Ishikawa (cell line): ENCODE measurements at regions not wholly inside any gene's neighbourhood (a gene's known extent, or its start where the extent isn't known, plus 50 kb on each side); places are given as distances from the start of the nearest gene placed in this dataset.

Experiments
- CEBPB ChIP-seq: IDR thresholded peaks from 2 replicates; pipeline ENCODE4 v1.6.1; 2012
- CREB1 ChIP-seq: IDR thresholded peaks from 2 replicates; pipeline ENCODE4 v1.6.1; 2012; ENCODE audit warnings: low read depth
- EP300 ChIP-seq: IDR thresholded peaks from 2 replicates; pipeline ENCODE4 v1.6.1; 2012; ENCODE audit warnings: borderline replicate concordance
- TAF1 ChIP-seq: IDR thresholded peaks from 2 replicates; pipeline ENCODE4 v1.6.1; 2012; ENCODE audit warnings: low read depth, mild to moderate bottlenecking
- TEAD4 ChIP-seq: IDR thresholded peaks from 2 replicates; pipeline ENCODE4 v1.6.1; 2012
- YY1 ChIP-seq: IDR thresholded peaks from 2 replicates; pipeline ENCODE4 v1.6.1; 2012; ENCODE audit warnings: low read depth
- ZBTB7A ChIP-seq: IDR thresholded peaks from 2 replicates; pipeline ENCODE4 v1.6.1; 2012; ENCODE audit warnings: low read depth
- TF ChIP-seq, protein P1 (sequence below): IDR thresholded peaks from 2 replicates; pipeline ENCODE4 v1.6.1; 2012; ENCODE audit warnings: low read depth, mild to moderate bottlenecking
- TF ChIP-seq, protein P2 (sequence below): IDR thresholded peaks from 2 replicates; pipeline ENCODE4 v1.6.1; 2012

DNA sequence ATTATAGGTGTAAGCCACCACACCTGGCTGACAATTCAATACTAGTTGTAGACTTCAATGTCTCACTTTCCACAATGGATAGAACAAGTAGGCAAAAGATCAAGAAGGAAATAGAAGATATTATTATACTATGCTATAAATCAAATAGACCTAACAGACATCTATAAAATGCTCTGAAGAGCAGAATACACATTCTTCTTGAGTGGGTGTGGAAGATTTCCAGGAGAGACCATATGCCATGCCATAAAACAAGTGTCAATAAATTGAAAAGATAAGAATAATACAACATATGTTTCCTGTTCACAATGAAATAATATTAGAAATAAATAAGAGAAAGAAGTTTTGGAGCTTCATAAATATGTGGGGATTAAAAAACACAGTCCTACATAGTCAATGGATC is 179.3 kb upstream of the AMOT start:
- TF ChIP-seq EP300 (no peak), CREB1 (no peak), TAF1 (no peak), CEBPB (no peak), TEAD4 (no peak), YY1 (no peak), ZBTB7A (no peak)
- TF ChIP-seq, protein P1, sequence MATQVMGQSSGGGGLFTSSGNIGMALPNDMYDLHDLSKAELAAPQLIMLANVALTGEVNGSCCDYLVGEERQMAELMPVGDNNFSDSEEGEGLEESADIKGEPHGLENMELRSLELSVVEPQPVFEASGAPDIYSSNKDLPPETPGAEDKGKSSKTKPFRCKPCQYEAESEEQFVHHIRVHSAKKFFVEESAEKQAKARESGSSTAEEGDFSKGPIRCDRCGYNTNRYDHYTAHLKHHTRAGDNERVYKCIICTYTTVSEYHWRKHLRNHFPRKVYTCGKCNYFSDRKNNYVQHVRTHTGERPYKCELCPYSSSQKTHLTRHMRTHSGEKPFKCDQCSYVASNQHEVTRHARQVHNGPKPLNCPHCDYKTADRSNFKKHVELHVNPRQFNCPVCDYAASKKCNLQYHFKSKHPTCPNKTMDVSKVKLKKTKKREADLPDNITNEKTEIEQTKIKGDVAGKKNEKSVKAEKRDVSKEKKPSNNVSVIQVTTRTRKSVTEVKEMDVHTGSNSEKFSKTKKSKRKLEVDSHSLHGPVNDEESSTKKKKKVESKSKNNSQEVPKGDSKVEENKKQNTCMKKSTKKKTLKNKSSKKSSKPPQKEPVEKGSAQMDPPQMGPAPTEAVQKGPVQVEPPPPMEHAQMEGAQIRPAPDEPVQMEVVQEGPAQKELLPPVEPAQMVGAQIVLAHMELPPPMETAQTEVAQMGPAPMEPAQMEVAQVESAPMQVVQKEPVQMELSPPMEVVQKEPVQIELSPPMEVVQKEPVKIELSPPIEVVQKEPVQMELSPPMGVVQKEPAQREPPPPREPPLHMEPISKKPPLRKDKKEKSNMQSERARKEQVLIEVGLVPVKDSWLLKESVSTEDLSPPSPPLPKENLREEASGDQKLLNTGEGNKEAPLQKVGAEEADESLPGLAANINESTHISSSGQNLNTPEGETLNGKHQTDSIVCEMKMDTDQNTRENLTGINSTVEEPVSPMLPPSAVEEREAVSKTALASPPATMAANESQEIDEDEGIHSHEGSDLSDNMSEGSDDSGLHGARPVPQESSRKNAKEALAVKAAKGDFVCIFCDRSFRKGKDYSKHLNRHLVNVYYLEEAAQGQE = no peak
- TF ChIP-seq, protein P2, sequence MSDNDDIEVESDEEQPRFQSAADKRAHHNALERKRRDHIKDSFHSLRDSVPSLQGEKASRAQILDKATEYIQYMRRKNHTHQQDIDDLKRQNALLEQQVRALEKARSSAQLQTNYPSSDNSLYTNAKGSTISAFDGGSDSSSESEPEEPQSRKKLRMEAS = no peak
